ENCODE measurements at regions not wholly inside any gene's neighbourhood (a gene's known extent, or its start where the extent isn't known, plus 50 kb on each side); places are given as distances from the start of the nearest gene placed in this dataset.
"Not testable (repeated sequence)": the region's sequence is repeated elsewhere in the genome, so short reads cannot be mapped to it uniquely, and the experiment has no call there.

DNA sequence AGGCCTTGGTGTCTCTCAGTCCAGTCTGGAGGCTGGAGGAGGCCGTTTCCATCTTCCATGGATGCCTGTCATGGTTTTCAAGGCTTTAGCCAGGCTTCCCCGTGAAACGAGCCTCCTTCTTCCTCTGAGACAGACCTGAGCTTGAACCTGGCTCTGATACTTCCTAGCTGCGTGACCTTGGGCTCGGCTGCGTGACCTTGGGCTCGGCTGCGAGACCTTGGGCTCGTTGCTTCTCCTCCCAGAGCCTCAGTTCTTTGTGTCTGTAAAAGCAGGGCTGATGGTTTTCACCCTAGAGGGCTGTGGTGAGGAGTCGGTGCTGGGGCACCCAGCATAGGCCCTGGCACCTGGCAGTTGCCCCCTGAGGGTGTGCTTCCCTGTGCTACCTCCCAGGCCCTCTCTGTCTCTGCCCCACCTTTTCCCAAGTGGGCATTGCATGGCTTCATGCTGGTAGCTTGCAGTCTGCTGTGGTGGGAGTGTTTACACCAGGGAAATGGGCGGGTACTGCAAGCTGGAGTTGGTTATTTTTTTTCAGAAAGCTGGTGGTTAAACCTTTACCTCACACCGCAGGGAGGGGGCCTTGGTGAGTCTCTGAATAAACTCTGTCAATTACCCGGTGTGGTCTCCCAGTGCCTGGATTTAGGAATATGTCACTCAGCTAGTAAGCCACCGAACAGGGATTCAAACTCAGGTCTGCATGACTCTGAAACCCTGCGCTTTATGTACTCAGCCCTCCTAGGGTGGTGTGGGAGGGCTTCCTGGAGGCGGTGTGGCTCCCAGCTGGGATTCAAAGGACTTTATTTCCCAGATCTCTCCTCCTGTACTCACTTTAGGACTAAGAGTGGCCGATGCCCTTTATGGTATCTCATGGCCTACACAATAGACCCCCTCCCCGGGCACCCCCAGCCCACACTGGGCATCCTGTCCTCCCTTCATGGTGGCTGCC is 129.0 kb upstream of the CIBAR2 start:
- ATAC-seq (ENCODE audit: low read depth in 2 of 2), result no peak

DNA sequence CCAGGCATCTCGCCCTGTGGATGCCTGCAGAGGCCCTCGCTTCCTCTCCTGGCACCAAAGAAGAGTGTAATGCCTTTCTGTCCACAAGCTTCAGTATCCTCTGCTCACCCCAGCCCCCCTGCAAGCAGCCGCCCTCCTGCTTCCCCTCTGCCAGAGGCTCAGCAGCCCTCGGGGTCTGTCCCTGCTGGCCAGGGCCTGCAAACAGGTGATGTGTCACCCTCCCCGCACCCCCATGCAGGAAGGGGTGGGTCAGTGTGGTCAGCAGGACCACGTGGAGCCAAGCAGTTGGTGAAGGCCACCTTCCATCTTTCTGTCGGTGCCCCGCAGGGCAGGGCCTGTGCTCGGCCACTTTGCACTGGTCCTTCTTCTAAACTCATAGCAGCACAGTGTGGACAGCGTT is 129.9 kb upstream of the CIBAR2 start:
- Mint-ChIP-seq H3K4me1 (peaks cover 5 to 7% (median 5%) of the 10 kb centered on the region in 3 donors), H3K27ac (no peak overlapping the region)

More for the DNA sequence above, 129.0 kb upstream of the CIBAR2 start:
- Mint-ChIP-seq H3K27ac (peak overlapping the region in 1 of 6 donors; percentile 74), H3K9me3 (no peaks in the 10 kb centered on the region), H3K4me3 (no peak overlapping the region), H3K27me3 (peaks cover 23 to 67% (median 38%) of the 10 kb centered on the region in 3 donors), H3K4me1 (peaks cover 5 to 7% (median 5%) of the 10 kb centered on the region in 3 donors), H3K36me3 (no peaks in the 10 kb centered on the region)
- no peak for DNase-seq

DNA sequence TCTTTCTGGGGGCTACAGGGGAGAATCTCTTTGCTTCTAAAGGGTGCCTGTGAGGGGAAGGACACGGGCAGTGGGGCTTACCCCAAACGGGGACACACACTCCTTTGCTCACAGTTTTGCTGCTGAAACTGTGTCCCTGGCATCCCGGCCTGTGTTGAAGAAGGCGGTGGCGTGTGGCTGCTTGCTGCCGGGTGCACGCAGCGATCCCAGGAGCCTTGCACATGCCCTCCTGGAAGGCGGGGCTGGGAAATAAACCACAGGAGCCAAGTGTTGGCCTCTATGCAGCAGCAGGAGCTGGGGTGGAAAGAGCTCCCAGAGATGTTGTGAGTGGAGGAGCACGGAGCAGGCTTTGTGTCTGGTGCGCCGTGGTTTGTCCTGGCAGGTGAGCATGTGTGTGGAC is 131.0 kb upstream of the CIBAR2 start:
- DNase-seq (no peak), ATAC-seq (ENCODE audit: low read depth in 2 of 2) (no peak)
- no peak overlapping the region for H3K27ac Mint-ChIP-seq
- peaks cover 5 to 7% (median 5%) of the 10 kb centered on the region in 3 donors for H3K4me1 Mint-ChIP-seq
- H3K9me3 Mint-ChIP-seq, result no peaks in the 10 kb centered on the region
- no peaks in the 10 kb centered on the region for H3K36me3 Mint-ChIP-seq
- H3K4me3 Mint-ChIP-seq, result no peak overlapping the region
- peaks cover 25 to 61% (median 34%) of the 10 kb centered on the region in 3 donors for H3K27me3 Mint-ChIP-seq

More for the DNA sequence above, 129.9 kb upstream of the CIBAR2 start:
- H3K4me3 Mint-ChIP-seq, result no peak overlapping the region
- DNase-seq (no peak), ATAC-seq (ENCODE audit: low read depth in 2 of 2) (no peak)
- no peaks in the 10 kb centered on the region for H3K36me3 Mint-ChIP-seq
- H3K27me3 Mint-ChIP-seq, result peaks cover 20 to 64% (median 36%) of the 10 kb centered on the region in 3 donors
- H3K9me3 Mint-ChIP-seq, result no peaks in the 10 kb centered on the region

DNA sequence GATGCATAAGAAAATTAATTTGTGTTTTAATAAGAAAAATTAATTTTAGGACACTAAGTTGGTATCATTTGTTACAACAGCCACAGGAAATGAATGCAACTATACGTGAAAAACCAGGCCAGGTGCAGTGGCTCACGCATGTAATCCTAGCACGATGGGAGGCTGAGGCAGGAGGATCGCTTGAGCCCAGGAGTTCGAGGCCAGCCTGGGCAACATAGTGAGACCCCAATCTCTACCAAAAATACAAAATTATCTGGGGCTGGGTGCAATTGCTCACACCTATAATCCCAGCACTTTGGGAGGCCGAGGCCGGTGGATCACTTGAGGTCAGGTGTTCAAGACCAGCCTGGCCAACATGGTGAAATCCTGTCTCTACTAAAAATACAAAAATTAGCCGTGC is 132.2 kb upstream of the CIBAR2 start:
- not testable (repeated sequence) for H3K4me3 Mint-ChIP-seq; H3K9me3 Mint-ChIP-seq; ATAC-seq (ENCODE audit: low read depth in 2 of 2); H3K4me1 Mint-ChIP-seq; H3K27ac Mint-ChIP-seq; DNase-seq; H3K36me3 Mint-ChIP-seq
- H3K27me3 Mint-ChIP-seq, result peaks cover 26 to 56% (median 35%) of the 10 kb centered on the region in 3 donors

DNA sequence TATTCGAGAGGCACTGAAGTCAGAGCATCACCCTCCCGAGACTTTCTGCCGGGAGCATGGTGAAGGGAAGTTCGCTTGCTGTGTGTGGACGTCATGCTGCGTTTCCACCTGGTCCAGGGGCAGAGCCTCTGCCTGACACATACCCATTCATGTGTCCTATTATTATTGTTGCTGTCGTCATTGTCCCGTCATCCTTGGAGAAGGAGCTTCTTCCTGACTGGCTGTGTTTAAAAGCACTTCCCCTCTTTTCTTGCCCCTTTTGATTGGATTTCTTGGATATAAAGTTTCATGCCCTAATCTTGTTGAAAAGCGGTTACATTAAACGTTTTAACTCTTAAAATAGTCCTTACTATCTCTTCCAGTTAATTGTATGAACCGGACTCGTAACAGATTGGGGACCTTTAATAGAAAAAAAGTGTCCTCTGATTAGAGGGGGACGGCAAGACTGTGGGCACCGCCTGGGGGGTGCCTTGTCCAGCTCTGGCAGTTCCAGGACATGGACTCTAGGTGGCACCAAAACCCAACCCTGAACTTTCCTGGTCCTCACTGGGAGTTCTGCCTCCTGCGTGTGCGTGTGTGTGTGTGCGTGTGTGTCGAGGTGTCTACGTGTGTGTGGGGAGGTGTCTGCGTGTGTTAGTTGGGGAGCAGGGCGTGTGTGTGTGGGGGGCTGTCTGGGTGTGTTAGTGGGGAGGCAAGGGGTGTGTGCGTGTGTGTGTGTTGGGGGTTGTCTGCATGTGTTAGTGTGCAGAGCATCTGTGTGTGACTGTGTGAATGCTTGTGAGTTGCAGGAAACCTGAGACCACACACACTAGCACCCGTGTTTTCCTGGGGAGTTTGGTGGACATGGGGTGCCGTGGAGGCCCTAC is 133.3 kb upstream of the CIBAR2 start:
- ATAC-seq (ENCODE audit: low read depth in 2 of 2) (peak; percentile 64 to 77), DNase-seq (peak; percentile 43)
- Mint-ChIP-seq H3K27ac (peak overlapping the region in 5 of 6 donors; percentile 21 to 62 (median 47)), H3K9me3 (peaks cover 0 to 3% (median 0%) of the 10 kb centered on the region in 7 donors), H3K4me1 (peaks cover 5 to 7% (median 5%) of the 10 kb centered on the region in 3 donors), H3K27me3 (peaks cover 21 to 45% (median 28%) of the 10 kb centered on the region in 3 donors), H3K4me3 (no peak overlapping the region), H3K36me3 (no peaks in the 10 kb centered on the region)

DNA sequence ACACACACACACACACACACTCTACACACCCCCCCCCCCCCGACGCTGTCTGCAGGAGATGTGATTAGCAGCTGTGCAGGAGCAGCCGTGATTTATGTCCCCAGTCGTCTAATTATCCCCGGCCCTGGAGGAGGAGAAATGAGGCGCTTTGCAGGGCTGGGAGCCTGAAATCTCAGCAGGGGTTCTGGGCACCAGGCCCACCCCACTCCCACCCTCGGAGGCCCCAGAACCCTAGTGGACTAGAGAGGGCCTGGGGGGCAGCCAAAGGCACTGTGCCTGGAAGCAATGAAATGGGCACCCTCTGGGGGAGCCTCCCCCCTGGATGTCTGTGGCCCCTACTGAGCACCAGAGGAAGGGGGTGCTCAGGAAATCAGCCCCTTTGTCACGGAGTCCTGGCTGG is 134.2 kb upstream of the CIBAR2 start:
- no peak for ATAC-seq (ENCODE audit: low read depth in 2 of 2)
- Mint-ChIP-seq H3K4me3 (no peak overlapping the region), H3K9me3 (peaks cover 0 to 3% (median 0%) of the 10 kb centered on the region in 7 donors), H3K4me1 (peaks cover 5 to 7% (median 5%) of the 10 kb centered on the region in 3 donors), H3K36me3 (no peaks in the 10 kb centered on the region), H3K27me3 (peaks cover 21 to 41% (median 28%) of the 10 kb centered on the region in 3 donors), H3K27ac (peak overlapping the region in 1 of 6 donors; percentile 45)
- DNase-seq, result no peak

DNA sequence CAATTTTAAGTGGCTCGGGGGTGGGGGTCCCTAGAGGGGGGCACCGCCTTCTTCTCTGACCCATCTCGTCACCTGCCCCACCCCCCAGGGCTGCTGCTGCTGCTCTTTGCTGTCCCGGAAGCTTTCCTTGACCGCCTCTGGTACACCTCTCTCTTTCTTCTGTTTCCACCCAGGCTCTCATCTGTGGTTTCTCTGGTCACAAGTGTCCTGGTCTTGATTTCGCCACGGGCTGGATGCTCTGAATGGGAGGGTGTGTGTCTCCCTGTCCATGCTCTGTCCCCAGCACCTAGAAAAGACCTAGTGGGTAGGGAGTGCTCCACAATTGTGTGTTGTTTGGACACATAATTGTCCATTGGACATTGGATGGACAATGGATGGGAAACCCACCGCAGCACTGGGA is 134.7 kb upstream of the CIBAR2 start:
- Mint-ChIP-seq H3K9me3 (peaks cover 0 to 3% (median 0%) of the 10 kb centered on the region in 7 donors), H3K27ac (no peak overlapping the region), H3K4me3 (no peak overlapping the region), H3K36me3 (no peaks in the 10 kb centered on the region), H3K27me3 (peaks cover 21 to 41% (median 28%) of the 10 kb centered on the region in 3 donors), H3K4me1 (peaks cover 5 to 7% (median 5%) of the 10 kb centered on the region in 3 donors)
- no peak for ATAC-seq (ENCODE audit: low read depth in 2 of 2)
- no peak for DNase-seq

DNA sequence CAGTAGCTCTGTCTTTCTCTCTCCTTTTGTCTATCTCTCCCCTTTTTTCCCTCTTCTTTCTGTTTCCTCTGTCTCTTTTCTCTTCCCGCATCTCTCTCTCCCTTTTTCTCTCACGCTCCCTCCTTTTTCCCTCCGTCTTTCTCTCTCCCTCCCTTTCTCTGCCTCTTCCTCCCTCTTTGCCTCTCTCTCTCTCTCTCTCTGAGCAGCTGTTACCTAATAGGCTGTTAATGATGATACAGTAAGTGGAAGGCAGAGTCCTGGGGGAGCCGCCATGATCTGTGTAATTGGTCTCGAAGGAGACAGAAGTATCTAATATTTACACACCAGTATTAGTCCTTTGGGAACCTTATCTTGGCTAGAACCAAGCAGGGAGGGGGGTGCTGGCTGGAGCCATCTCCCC is 136.1 kb upstream of the CIBAR2 start:
- DNase-seq (no peak), ATAC-seq (ENCODE audit: low read depth in 2 of 2) (no peak)
- H3K4me3 Mint-ChIP-seq, result no peak overlapping the region
- peaks cover 17 to 33% (median 28%) of the 10 kb centered on the region in 3 donors for H3K27me3 Mint-ChIP-seq
- H3K36me3 Mint-ChIP-seq, result no peaks in the 10 kb centered on the region
- peaks cover 0 to 3% (median 0%) of the 10 kb centered on the region in 7 donors for H3K9me3 Mint-ChIP-seq
- peaks cover 5 to 7% (median 5%) of the 10 kb centered on the region in 3 donors for H3K4me1 Mint-ChIP-seq
- peak overlapping the region in 1 of 6 donors; percentile 2 for H3K27ac Mint-ChIP-seq

DNA sequence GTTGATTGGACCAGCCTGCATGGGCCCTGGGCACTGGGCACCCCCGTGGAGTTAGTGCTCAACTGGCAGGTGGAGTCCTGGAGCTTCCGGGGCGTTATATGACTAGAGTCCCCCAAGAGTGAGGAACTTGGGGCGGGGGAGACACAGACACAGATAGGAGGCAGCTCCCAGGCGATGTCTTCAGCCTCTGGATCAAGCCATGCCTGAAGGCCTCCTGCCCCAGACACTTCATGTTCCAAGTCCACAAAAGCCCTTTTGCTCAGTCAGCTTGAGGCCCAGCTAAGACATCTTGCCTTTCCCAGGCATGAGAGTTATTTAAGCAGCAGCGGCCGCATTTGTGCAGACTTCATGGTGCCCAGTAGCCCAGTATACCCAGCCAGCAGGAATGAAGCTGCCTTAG is 136.6 kb upstream of the CIBAR2 start:
- Mint-ChIP-seq H3K36me3 (no peaks in the 10 kb centered on the region), H3K4me1 (peaks cover 5 to 7% (median 5%) of the 10 kb centered on the region in 3 donors), H3K9me3 (peaks cover 0 to 3% (median 0%) of the 10 kb centered on the region in 7 donors), H3K27ac (peak overlapping the region in 1 of 6 donors; percentile 59), H3K4me3 (no peak overlapping the region), H3K27me3 (peaks cover 17 to 28% (median 28%) of the 10 kb centered on the region in 3 donors)
- no peak for ATAC-seq (ENCODE audit: low read depth in 2 of 2)
- DNase-seq, result no peak

DNA sequence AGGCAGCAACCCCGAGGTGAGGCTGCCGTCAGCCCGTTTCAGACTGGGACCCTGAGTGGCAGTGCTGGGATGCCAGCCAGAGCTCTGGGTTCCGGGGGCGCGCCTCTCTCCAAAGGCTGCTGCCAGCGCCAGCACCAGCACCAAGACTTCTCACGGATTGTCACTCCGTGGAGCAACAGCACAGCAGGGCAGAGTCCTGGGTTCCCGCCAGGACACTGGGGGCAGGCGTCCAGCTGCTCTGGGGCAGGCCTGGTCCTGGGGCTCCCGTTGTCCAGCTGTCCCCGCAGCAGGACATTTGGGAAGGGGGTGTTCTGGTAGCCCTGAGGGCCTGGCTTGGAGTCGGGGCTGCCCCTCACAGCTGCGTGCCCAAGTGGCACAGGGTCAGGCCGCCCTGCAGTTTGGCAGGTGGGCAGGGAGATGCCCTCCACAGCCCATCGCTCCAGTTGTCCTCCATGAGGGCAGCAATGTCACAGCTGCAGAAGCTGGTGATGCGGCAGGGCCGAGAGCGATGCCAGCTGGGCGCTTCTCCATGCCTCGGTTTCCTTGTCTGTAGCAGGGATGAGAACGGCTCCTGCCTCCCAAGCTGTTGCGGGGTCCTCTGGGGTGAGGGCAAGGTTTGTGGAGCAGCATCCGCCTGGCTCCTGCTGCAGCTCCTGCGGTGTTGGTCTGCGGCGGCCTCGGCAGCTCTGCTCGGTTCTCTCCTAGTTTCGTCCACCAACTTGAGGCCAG is 137.3 kb upstream of the CIBAR2 start:
- Mint-ChIP-seq H3K27me3 (peaks cover 17 to 28% (median 26%) of the 10 kb centered on the region in 3 donors), H3K4me3 (no peak overlapping the region), H3K9me3 (peaks cover 0 to 3% (median 0%) of the 10 kb centered on the region in 7 donors), H3K4me1 (peaks cover 5 to 7% (median 5%) of the 10 kb centered on the region in 3 donors), H3K27ac (no peak overlapping the region), H3K36me3 (no peaks in the 10 kb centered on the region)
- ATAC-seq (ENCODE audit: low read depth in 2 of 2) (no peak), DNase-seq (no peak)

DNA sequence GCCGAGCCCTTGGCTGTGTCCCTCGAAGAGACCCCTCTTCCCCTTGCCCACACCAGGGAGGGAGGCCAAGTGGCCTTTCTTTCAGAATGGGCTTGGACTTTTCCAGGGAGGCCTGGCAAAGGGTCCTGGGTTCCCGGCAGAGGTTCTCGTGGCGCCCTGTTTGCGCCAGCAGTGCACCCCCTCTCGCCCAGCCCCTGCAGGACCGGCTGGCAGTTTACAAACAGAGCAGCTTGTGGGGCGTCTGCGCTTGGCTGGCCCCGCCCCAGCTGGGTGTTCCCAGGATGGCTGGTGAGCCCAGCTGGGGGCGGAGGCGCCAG is 137.8 kb upstream of the CIBAR2 start:
- ATAC-seq (ENCODE audit: low read depth in 2 of 2), result no peak
- no peaks in the 10 kb centered on the region for H3K36me3 Mint-ChIP-seq
- H3K4me3 Mint-ChIP-seq, result no peak overlapping the region
- H3K27me3 Mint-ChIP-seq, result peaks cover 17 to 28% (median 26%) of the 10 kb centered on the region in 3 donors
- no peak for DNase-seq
- peaks cover 5 to 7% (median 5%) of the 10 kb centered on the region in 3 donors for H3K4me1 Mint-ChIP-seq
- peaks cover 0 to 3% (median 0%) of the 10 kb centered on the region in 7 donors for H3K9me3 Mint-ChIP-seq
- no peak overlapping the region for H3K27ac Mint-ChIP-seq

DNA sequence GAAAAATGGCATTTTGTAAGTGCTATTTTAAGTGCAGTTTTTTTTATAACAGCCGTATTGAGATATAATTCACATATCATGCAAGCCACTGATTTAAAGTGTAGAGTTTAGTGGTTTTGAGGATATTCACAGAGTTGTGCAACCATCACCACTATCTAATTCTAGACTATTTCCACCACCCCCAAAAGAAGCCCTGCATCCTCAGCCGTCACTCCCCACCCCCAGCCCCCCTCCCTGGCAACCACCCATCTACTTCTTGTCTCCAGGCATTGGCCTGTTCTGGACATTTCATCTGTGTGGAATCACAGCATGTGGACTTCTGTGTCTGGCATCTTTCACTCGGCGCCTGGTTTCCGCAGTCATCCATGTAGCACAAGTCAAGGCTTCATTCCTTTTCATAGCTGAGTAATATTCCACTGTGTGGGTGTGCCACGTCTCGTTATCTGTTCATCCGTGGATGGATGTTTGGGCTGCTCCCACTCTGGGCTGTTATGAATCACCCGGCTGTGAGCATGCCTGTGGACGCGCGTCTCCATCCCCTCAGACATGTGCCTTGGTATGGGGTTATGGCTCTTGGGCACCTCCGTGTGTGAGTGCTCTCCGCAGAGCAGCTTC is 138.4 kb upstream of the CIBAR2 start:
- ATAC-seq (ENCODE audit: low read depth in 2 of 2) (no peak), DNase-seq (no peak)
- H3K27me3 Mint-ChIP-seq, result peaks cover 11 to 23% (median 22%) of the 10 kb centered on the region in 3 donors
- peaks cover 0 to 3% (median 0%) of the 10 kb centered on the region in 7 donors for H3K9me3 Mint-ChIP-seq
- H3K4me1 Mint-ChIP-seq, result peaks cover 1 to 3% (median 2%) of the 10 kb centered on the region in 3 donors
- H3K4me3 Mint-ChIP-seq, result no peak overlapping the region
- no peaks in the 10 kb centered on the region for H3K36me3 Mint-ChIP-seq
- H3K27ac Mint-ChIP-seq, result no peak overlapping the region

Data from naive B cell (primary cell).